PC-9 (cell line): ENCODE measurements at regions not wholly inside any gene's neighbourhood (a gene's known extent, or its start where the extent isn't known, plus 50 kb on each side); places are given as distances from the start of the nearest gene placed in this dataset.

ENCODE experiments used
- BruUV-seq: library from RNA; stranded (reverse); fragments of 400-500 nt; replicated peaks from 2 replicates; lab custom pipeline; 2021; lab: Mats Ljungman, UMichigan
- CTCF ChIA-PET: fragments of 300-600 bp; sonication (Branson Sonifier 250); formaldehyde crosslinking; loops from one replicate; lab custom pipeline; 2022; ENCODE audit warnings: antibody characterized with exemption; lab: Charles Lee
- POLR2A ChIA-PET: fragments of 300-600 bp; sonication (Branson Sonifier 250); formaldehyde crosslinking; loops from one replicate; lab custom pipeline; 2022; ENCODE audit warnings: antibody characterized with exemption; ENCODE audit not compliant: unreplicated experiment; lab: Charles Lee
- DNase-seq, 2 experiments: peaks; one replicate each; pipeline versions ENCODE4 v3.0.0 to v3.0.0-alpha.2; 2015 to 2022; ENCODE audit warnings: mixed read lengths in 1 of 2
- H2AFZ ChIP-seq: fragments of 200-600 bp; sonication (generic); 2 replicates; pipeline ENCODE4 v1.8.1; 2017; ENCODE audit warnings: antibody characterized with exemption
- H3F3A ChIP-seq: fragments of 200-600 bp; sonication (generic); 2 replicates; pipeline ENCODE4 v1.8.1; 2017; ENCODE audit warnings: antibody characterized with exemption, mild to moderate bottlenecking, low read depth; ENCODE audit not compliant: insufficient read depth
- H3K27ac ChIP-seq: fragments of 200-600 bp; sonication (generic); 2 replicates; pipeline ENCODE4 v1.6.1; 2016; ENCODE audit warnings: mixed run types
- H3K27me3 ChIP-seq: fragments of 200-600 bp; sonication (generic); 2 replicates; pipeline ENCODE4 v1.6.1; 2016; ENCODE audit warnings: low read depth, mixed run types; ENCODE audit not compliant: insufficient read depth
- H3K36me3 ChIP-seq: fragments of 200-600 bp; sonication (generic); 2 replicates; pipeline ENCODE4 v1.6.1; 2016; ENCODE audit warnings: low read depth, mixed run types
- H3K4me1 ChIP-seq: fragments of 200-600 bp; sonication (generic); replicated peaks from 2 replicates; pipeline ENCODE4 v1.6.1; 2016; ENCODE audit warnings: mixed run types; ENCODE audit not compliant: insufficient read depth
- H3K4me2 ChIP-seq: fragments of 200-600 bp; sonication (generic); 2 replicates; pipeline ENCODE4 v1.6.1; 2017; ENCODE audit warnings: mixed run types
- H3K4me3 ChIP-seq: fragments of 200-600 bp; sonication (generic); 2 replicates; pipeline ENCODE4 v1.6.1; 2016; ENCODE audit warnings: mixed run types
- H3K79me2 ChIP-seq: fragments of 200-600 bp; sonication (generic); 2 replicates; pipeline ENCODE4 v1.6.1; 2017; ENCODE audit warnings: low read depth, mixed run types
- H3K9me2 ChIP-seq: fragments of 200-600 bp; sonication (generic); 2 replicates; pipeline ENCODE4 v1.8.1; 2017; ENCODE audit warnings: mild to moderate bottlenecking; ENCODE audit not compliant: insufficient read depth
- H3K9me3 ChIP-seq: fragments of 200-600 bp; sonication (generic); 2 replicates; pipeline ENCODE4 v1.8.1; 2016; ENCODE audit warnings: low read depth; ENCODE audit not compliant: insufficient read depth
- H4K20me1 ChIP-seq: fragments of 200-600 bp; sonication (generic); 2 replicates; pipeline ENCODE4 v1.8.1; 2017; ENCODE audit not compliant: insufficient read depth
- CTCF ChIP-seq: fragments of 200-600 bp; sonication (generic); conservative IDR thresholded peaks from 2 replicates; pipeline ENCODE4 v1.6.1; 2017; ENCODE audit warnings: mixed run types, antibody characterized with exemption, mild to moderate bottlenecking, moderate library complexity
- EZH2 ChIP-seq: fragments of 200-600 bp; sonication (generic); IDR thresholded peaks from 2 replicates; pipeline ENCODE4 v1.8.0; 2017; ENCODE audit warnings: antibody characterized with exemption, low read depth
- intact Hi-C: fragments of 100-400 bp; cut with micrococcal nuclease; formaldehyde crosslinking; loops from one replicate; pipeline ENCODE4 v1.10.0; 2022; ENCODE audit not compliant: unreplicated experiment

- no peaks in the 10 kb centered on the region for H3F3A ChIP-seq
- no peaks in the 10 kb centered on the region for H4K20me1 ChIP-seq
- DNase-seq = no peak
- no TSS peak for BruUV-seq
- no peaks in the 10 kb centered on the region for H3K4me1 ChIP-seq
- no peaks in the 10 kb centered on the region for H3K9me2 ChIP-seq
- H3K36me3 ChIP-seq = no peaks in the 10 kb centered on the region
- no peak overlapping the region for H3K4me3 ChIP-seq
- ChIA-PET POLR2A (no interaction called here), CTCF (no interaction called here)
- TF ChIP-seq CTCF (no peak), EZH2 (no peak)
- intact Hi-C loops = no loop called here
- H3K27ac ChIP-seq = no peak overlapping the region
- H3K27me3 ChIP-seq = peaks cover 43% of the 10 kb centered on the region
- no peak overlapping the region for H2AFZ ChIP-seq
- H3K4me2 ChIP-seq = no peak overlapping the region
- no peaks in the 10 kb centered on the region for H3K79me2 ChIP-seq
- no peaks in the 10 kb centered on the region for H3K9me3 ChIP-seq
These were observed 140.1 kb downstream of the IL20RB start for GRCh38 chr3:137097852-137098251.

- Histone ChIP-seq H3K4me3 (no peak overlapping the region), H3K27ac (no peak overlapping the region), H4K20me1 (no peaks in the 10 kb centered on the region), H3K4me2 (no peak overlapping the region), H2AFZ (no peak overlapping the region), H3K9me2 (no peaks in the 10 kb centered on the region), H3K4me1 (no peaks in the 10 kb centered on the region), H3K36me3 (no peaks in the 10 kb centered on the region), H3K27me3 (peaks cover 50% of the 10 kb centered on the region), H3F3A (no peaks in the 10 kb centered on the region), H3K9me3 (no peaks in the 10 kb centered on the region), H3K79me2 (no peaks in the 10 kb centered on the region)
- TF ChIP-seq EZH2 (no peak), CTCF (no peak)
- CTCF ChIA-PET = no interaction called here
- BruUV-seq = no TSS peak
- intact Hi-C loops = no loop called here
- no peak for DNase-seq
- POLR2A ChIA-PET = interaction anchor here (0.6 kb wide), 1 partner anchor 973 kb away, joined by 3 read pairs; no protein-coding TSS in a partner anchor
These were observed 141.8 kb downstream of the IL20RB start for GRCh38 chr3:137099364-137100219.

- Histone ChIP-seq H3K4me1 (no peaks in the 10 kb centered on the region), H3F3A (no peaks in the 10 kb centered on the region), H3K79me2 (no peaks in the 10 kb centered on the region), H3K4me2 (no peak overlapping the region), H2AFZ (no peak overlapping the region), H3K27me3 (peaks cover 54% of the 10 kb centered on the region), H4K20me1 (no peaks in the 10 kb centered on the region), H3K27ac (no peak overlapping the region), H3K4me3 (no peak overlapping the region), H3K9me2 (no peaks in the 10 kb centered on the region), H3K9me3 (no peaks in the 10 kb centered on the region), H3K36me3 (no peaks in the 10 kb centered on the region)
- intact Hi-C loops = no loop called here
- BruUV-seq = no TSS peak
- CTCF ChIA-PET = no interaction called here
- no peak for DNase-seq
- no peak for TF ChIP-seq EZH2
- no peak for TF ChIP-seq CTCF
- POLR2A ChIA-PET = no interaction called here
These were observed 142.5 kb downstream of the IL20RB start for GRCh38 chr3:137100326-137100725.
